Neural progenitor cell (in vitro differentiated cells): ENCODE measurements at regions not wholly inside any gene's neighbourhood (a gene's known extent, or its start where the extent isn't known, plus 50 kb on each side); places are given as distances from the start of the nearest gene placed in this dataset.

ENCODE experiments used
- DNase-seq: peaks from one replicate; pipeline ENCODE4 v3.0.0-alpha.2; 2016; ENCODE audit warnings: low spot score
- H2AFZ ChIP-seq: fragments of 200-600 bp; sonication (generic); replicated peaks from 2 replicates; pipeline ENCODE4 v1.6.1; 2016; ENCODE audit warnings: antibody characterized with exemption
- H3F3A ChIP-seq: fragments of 200-600 bp; sonication (generic); 2 replicates; pipeline ENCODE4 v1.6.1; 2016; ENCODE audit warnings: antibody characterized with exemption, low read depth
- H3K27ac ChIP-seq: fragments of 200-600 bp; sonication (generic); 2 replicates; pipeline ENCODE4 v1.5.1; 2016; ENCODE audit warnings: mild to moderate bottlenecking
- H3K27me3 ChIP-seq: fragments of 200-600 bp; sonication (generic); 2 replicates; pipeline ENCODE4 v1.6.1; 2016; ENCODE audit warnings: mild to moderate bottlenecking, moderate library complexity
- H3K36me3 ChIP-seq: fragments of 200-600 bp; sonication (generic); 2 replicates; pipeline ENCODE4 v1.5.1; 2016
- H3K4me1 ChIP-seq: fragments of 200-600 bp; sonication (generic); 2 replicates; pipeline ENCODE4 v1.6.1; 2016; ENCODE audit warnings: mixed run types
- H3K4me2 ChIP-seq: fragments of 200-600 bp; sonication (generic); 2 replicates; pipeline ENCODE4 v1.6.1; 2016
- H3K4me3 ChIP-seq: fragments of 200-600 bp; sonication (generic); 2 replicates; pipeline ENCODE4 v1.5.1; 2016
- H3K79me2 ChIP-seq: fragments of 200-600 bp; sonication (generic); 2 replicates; pipeline ENCODE4 v1.6.1; 2016; ENCODE audit warnings: low read depth
- H3K9ac ChIP-seq: fragments of 200-600 bp; sonication (generic); 2 replicates; pipeline ENCODE4 v1.6.1; 2016
- H3K9me3 ChIP-seq: fragments of 200-600 bp; sonication (generic); 2 replicates; pipeline ENCODE4 v1.5.1; 2016; ENCODE audit warnings: low read depth
- H4K20me1 ChIP-seq: fragments of 200-600 bp; sonication (generic); 2 replicates; pipeline ENCODE4 v1.6.1; 2016; ENCODE audit warnings: low read depth
- H3K27ac Mint-ChIP-seq: 3 replicates; pipeline ENCODE4 v1.8.0; 2021; ENCODE audit warnings: mixed read lengths
- H3K27me3 Mint-ChIP-seq: 2 replicates; pipeline ENCODE4 v1.8.0; 2022; ENCODE audit warnings: low read depth, mild to moderate bottlenecking, inconsistent platforms, moderate library complexity, mixed read lengths; ENCODE audit not compliant: insufficient read depth
- H3K36me3 Mint-ChIP-seq: 3 replicates; pipeline ENCODE4 v1.8.0; 2021; ENCODE audit warnings: mixed read lengths
- H3K4me1 Mint-ChIP-seq: 3 replicates; pipeline ENCODE4 v1.8.0; 2021; ENCODE audit warnings: mixed read lengths
- H3K4me3 Mint-ChIP-seq: 3 replicates; pipeline ENCODE4 v1.8.0; 2021; ENCODE audit warnings: mild to moderate bottlenecking, moderate library complexity, mixed read lengths
- H3K9me3 Mint-ChIP-seq: 3 replicates; pipeline ENCODE4 v1.8.0; 2020; ENCODE audit warnings: mixed read lengths
- CTCF ChIP-seq: fragments of 200-600 bp; sonication (generic); IDR thresholded peaks from 2 replicates; pipeline ENCODE4 v1.5.1; 2017; ENCODE audit warnings: antibody characterized with exemption, mild to moderate bottlenecking
- EZH2 ChIP-seq: fragments of 200-600 bp; sonication (generic); IDR thresholded peaks from 2 replicates; pipeline ENCODE4 v1.6.1; 2017; ENCODE audit warnings: antibody characterized with exemption, mild to moderate bottlenecking, moderate library complexity
- EZH2phosphoT487 ChIP-seq: fragments of 200-600 bp; sonication (generic); IDR thresholded peaks from 2 replicates; pipeline ENCODE4 v1.6.1; 2017; ENCODE audit warnings: antibody characterized with exemption

GRCh38 chr5:40331616-40332015 is 348.1 kb upstream of the PTGER4 start:
- no peaks in the 10 kb centered on the region for H3K27me3 ChIP-seq
- Mint-ChIP-seq H3K4me1 (peaks cover 2% of the 10 kb centered on the region), H3K9me3 (no peaks in the 10 kb centered on the region), H3K27ac (no peak overlapping the region), H3K36me3 (no peaks in the 10 kb centered on the region), H3K4me3 (no peak overlapping the region), H3K27me3 (no peaks in the 10 kb centered on the region)
- peak overlapping the region; percentile 47 for H2AFZ ChIP-seq
- no peaks in the 10 kb centered on the region for H3K9me3 ChIP-seq
- H3K27ac ChIP-seq: no peak overlapping the region
- no peaks in the 10 kb centered on the region for H4K20me1 ChIP-seq
- no peak overlapping the region for H3K9ac ChIP-seq
- no peaks in the 10 kb centered on the region for H3K79me2 ChIP-seq
- TF ChIP-seq CTCF (no peak), EZH2 (no peak), EZH2phosphoT487 (no peak)
- no peaks in the 10 kb centered on the region for H3K36me3 ChIP-seq
- no peaks in the 10 kb centered on the region for H3K4me1 ChIP-seq
- H3K4me2 ChIP-seq: no peak overlapping the region
- H3K4me3 ChIP-seq: no peak overlapping the region
- no peaks in the 10 kb centered on the region for H3F3A ChIP-seq
- DNase-seq: no peak

GRCh38 chr5:40321514-40321913 is 358.2 kb upstream of the PTGER4 start:
- Mint-ChIP-seq H3K36me3 (no peaks in the 10 kb centered on the region), H3K4me3 (no peak overlapping the region), H3K27ac (no peak overlapping the region), H3K4me1 (no peaks in the 10 kb centered on the region), H3K9me3 (no peaks in the 10 kb centered on the region), H3K27me3 (no peaks in the 10 kb centered on the region)
- H3K4me3 ChIP-seq: no peak overlapping the region
- H3F3A ChIP-seq: no peaks in the 10 kb centered on the region
- no peak overlapping the region for H2AFZ ChIP-seq
- H3K9me3 ChIP-seq: no peaks in the 10 kb centered on the region
- no peak overlapping the region for H3K9ac ChIP-seq
- no peaks in the 10 kb centered on the region for H3K79me2 ChIP-seq
- H3K27ac ChIP-seq: no peak overlapping the region
- no peak for TF ChIP-seq EZH2phosphoT487
- no peak for TF ChIP-seq EZH2
- no peak for TF ChIP-seq CTCF
- no peak overlapping the region for H3K4me2 ChIP-seq
- H4K20me1 ChIP-seq: no peaks in the 10 kb centered on the region
- H3K36me3 ChIP-seq: no peaks in the 10 kb centered on the region
- no peaks in the 10 kb centered on the region for H3K27me3 ChIP-seq
- H3K4me1 ChIP-seq: no peaks in the 10 kb centered on the region
- no peak for DNase-seq

DNA sequence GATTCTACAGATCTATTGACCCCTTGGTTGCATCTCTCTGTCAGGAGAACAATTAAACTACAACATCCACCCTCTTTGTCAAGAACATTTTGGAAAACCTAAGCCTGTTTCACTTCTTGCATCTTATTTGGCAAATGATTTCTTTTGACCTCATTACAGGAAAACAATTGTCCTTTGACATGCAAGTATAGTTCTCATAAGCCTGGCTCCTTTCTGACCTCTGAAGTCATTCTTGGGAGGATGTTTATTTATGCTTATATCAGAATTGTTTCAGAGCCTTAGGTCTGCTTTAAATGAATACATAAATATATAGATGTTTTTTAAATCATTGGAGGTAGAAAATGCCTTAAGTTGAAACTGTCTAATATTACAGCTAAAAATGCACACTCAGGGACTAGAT is 361.3 kb upstream of the PTGER4 start:
- no peak overlapping the region for H3K4me3 Mint-ChIP-seq
- no peaks in the 10 kb centered on the region for H3K4me1 Mint-ChIP-seq
- Histone ChIP-seq H3K27me3 (no peaks in the 10 kb centered on the region), H3K4me2 (no peak overlapping the region), H3K9ac (no peak overlapping the region), H3K4me1 (no peaks in the 10 kb centered on the region), H2AFZ (no peak overlapping the region), H3K4me3 (no peak overlapping the region), H3K79me2 (no peaks in the 10 kb centered on the region), H3K9me3 (no peaks in the 10 kb centered on the region), H3F3A (no peaks in the 10 kb centered on the region), H3K27ac (no peak overlapping the region), H3K36me3 (no peaks in the 10 kb centered on the region), H4K20me1 (no peaks in the 10 kb centered on the region)
- DNase-seq: no peak
- no peak overlapping the region for H3K27ac Mint-ChIP-seq
- TF ChIP-seq EZH2phosphoT487 (no peak), EZH2 (no peak), CTCF (no peak)
- H3K27me3 Mint-ChIP-seq: no peaks in the 10 kb centered on the region
- no peaks in the 10 kb centered on the region for H3K9me3 Mint-ChIP-seq
- no peaks in the 10 kb centered on the region for H3K36me3 Mint-ChIP-seq

DNA sequence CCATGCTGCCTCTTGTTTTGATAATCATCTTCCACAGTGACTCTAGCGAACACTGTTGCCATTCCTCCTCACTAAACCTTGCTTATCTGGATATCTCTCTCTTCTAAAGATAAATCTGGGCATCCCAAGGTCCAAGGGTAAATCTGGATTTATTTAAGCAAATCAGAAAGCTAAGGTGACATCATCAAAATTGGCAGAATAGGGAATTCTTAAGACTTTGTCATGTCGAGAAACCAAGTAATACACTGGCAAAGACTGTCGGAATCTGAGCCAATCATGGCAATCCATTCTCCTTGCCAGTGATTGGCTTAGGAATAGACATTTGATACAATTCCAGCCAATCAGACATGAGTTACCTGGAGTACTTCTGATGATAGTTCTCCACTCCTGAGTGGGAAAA is 362.7 kb upstream of the PTGER4 start:
- no peaks in the 10 kb centered on the region for H3K9me3 ChIP-seq
- H3K4me1 ChIP-seq: no peaks in the 10 kb centered on the region
- H3K27ac Mint-ChIP-seq: no peak overlapping the region
- H3K4me1 Mint-ChIP-seq: no peaks in the 10 kb centered on the region
- no peak for DNase-seq
- TF ChIP-seq CTCF (no peak), EZH2 (no peak), EZH2phosphoT487 (no peak)
- no peaks in the 10 kb centered on the region for H3K79me2 ChIP-seq
- no peaks in the 10 kb centered on the region for H3K36me3 ChIP-seq
- no peak overlapping the region for H2AFZ ChIP-seq
- no peak overlapping the region for H3K4me2 ChIP-seq
- no peaks in the 10 kb centered on the region for H3F3A ChIP-seq
- H3K27me3 Mint-ChIP-seq: no peaks in the 10 kb centered on the region
- no peaks in the 10 kb centered on the region for H3K36me3 Mint-ChIP-seq
- H3K4me3 Mint-ChIP-seq: no peak overlapping the region
- H3K4me3 ChIP-seq: no peak overlapping the region
- H3K9me3 Mint-ChIP-seq: no peaks in the 10 kb centered on the region
- no peak overlapping the region for H3K9ac ChIP-seq
- H3K27ac ChIP-seq: no peak overlapping the region
- H4K20me1 ChIP-seq: no peaks in the 10 kb centered on the region
- no peaks in the 10 kb centered on the region for H3K27me3 ChIP-seq
